ENCODE measurements at regions not wholly inside any gene's neighbourhood (a gene's known extent, or its start where the extent isn't known, plus 50 kb on each side); places are given as distances from the start of the nearest gene placed in this dataset.

DNA sequence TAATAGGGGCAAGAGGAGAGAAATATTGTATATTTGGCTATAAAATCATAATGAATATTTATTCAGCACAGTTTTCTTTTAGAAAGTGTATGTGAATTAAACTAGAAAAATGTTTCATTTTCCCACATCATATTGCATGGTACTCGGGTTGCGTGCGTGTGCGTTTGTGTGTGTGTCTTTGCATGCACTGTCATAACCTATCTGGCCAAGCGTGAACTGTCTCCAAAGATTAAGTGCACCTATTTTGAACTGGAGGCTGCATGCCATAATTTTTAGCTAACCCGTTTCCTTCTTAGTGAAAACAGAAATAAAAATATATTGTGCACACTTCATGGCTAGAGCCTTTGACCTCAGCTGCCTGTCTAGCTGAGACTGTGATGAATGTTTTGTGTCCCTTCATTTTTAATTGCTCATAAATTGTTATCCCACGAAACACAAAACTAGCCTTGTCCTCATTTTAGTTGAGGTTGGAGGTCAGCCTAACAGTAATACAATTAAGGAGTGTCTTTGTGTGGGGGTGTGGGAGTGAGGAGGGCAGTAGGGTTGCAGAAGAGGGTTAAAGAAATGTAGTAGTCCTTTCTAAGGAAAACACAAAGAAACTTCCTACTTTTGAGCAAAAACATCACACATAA is 336.1 kb upstream of the POU3F2 start:
- Histone ChIP-seq H3K4me1 (ENCODE audit: insufficient read depth, insufficient read length) (no peaks in the 10 kb centered on the region), H3K36me3 (ENCODE audit: insufficient read depth, insufficient read length, low read length) (no peaks in the 10 kb centered on the region), H3K9ac (ENCODE audit: insufficient read length, low read depth) (no peak overlapping the region), H3K4me3 (ENCODE audit: insufficient read length, low read depth) (no peak overlapping the region), H3K9me3 (ENCODE audit: insufficient read depth, low read length) (no peaks in the 10 kb centered on the region), H3K27me3 (ENCODE audit: insufficient read depth, insufficient read length) (no peaks in the 10 kb centered on the region)
- no peak for TF ChIP-seq ZNF274 (IDR thresholded peaks at IDR 0.05; ENCODE audit: low read depth, low read length)
- no peak for DNase-seq (ENCODE audit: low read depth, low spot score)

DNA sequence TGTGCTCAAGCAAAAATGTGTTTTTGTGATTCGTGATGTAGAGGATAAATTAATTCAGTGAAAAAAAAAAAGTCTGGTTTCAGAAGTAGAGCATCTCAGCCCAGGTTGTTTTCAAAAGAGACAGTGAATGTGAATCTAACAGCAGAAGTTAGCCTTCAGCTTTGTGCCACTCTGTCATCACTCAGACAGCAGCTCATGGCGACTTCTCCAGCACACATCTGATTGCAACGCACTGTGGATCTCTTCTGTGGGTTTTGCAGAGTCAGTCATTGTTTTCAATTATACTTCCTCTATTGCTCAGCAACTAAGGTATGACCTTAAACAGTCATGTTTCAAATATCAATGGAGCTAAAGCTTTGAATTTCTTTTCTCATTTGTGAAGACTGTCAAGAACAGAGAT is 335.5 kb upstream of the POU3F2 start:
- H3K36me3 ChIP-seq (ENCODE audit: insufficient read depth, insufficient read length, low read length): no peaks in the 10 kb centered on the region
- no peak for TF ChIP-seq YY1 (IDR thresholded peaks at IDR 0.05; ENCODE audit: insufficient read depth, insufficient read length)
- no peak for TF ChIP-seq ZNF274 (IDR thresholded peaks at IDR 0.05; ENCODE audit: low read depth, low read length)
- no peak for TF ChIP-seq SUZ12 (IDR thresholded peaks at IDR 0.05; ENCODE audit: extremely low read depth, insufficient read depth, insufficient read length)
- no peaks in the 10 kb centered on the region for H3K4me1 ChIP-seq (ENCODE audit: insufficient read depth, insufficient read length)
- H3K9me3 ChIP-seq (ENCODE audit: insufficient read depth, low read length): no peaks in the 10 kb centered on the region
- H3K9ac ChIP-seq (ENCODE audit: insufficient read length, low read depth): no peak overlapping the region
- no peaks in the 10 kb centered on the region for H3K27me3 ChIP-seq (ENCODE audit: insufficient read depth, insufficient read length)
- H3K4me3 ChIP-seq (ENCODE audit: insufficient read length, low read depth): no peak overlapping the region
- no peak for DNase-seq (ENCODE audit: low read depth, low spot score)

DNA sequence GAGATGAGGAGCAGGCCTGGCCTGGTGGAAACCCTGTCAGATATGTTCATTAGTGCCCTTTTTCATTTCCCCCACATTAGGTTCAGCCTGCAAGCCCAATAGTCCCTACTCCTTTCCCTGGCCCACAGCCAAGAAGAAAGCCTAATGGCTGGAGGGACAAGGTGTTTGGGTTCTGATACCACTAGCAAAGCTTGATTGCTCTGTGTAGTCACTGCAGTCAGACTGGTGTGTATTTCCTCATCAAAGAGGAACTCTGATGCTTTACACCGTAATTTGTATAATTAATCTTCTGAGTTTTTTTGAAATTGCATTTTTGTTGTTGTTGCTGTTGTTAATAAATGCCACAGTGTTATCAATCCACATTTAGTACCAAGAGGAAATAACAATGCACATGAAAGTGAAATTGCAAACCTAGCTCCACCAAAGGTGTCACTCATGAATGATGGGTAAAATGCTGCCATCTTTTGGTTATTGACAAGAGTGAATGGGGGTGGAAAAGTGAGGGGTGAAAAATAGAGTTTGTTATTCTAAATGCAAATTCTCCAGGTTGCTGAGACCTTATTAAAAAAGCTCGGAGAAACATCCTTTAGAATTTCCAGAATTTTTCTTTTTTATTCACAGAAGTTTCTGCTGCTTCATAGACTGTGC is 320.2 kb upstream of the POU3F2 start:
- Histone ChIP-seq H3K36me3 (ENCODE audit: insufficient read depth, insufficient read length, low read length) (no peaks in the 10 kb centered on the region), H3K4me3 (ENCODE audit: insufficient read length, low read depth) (no peak overlapping the region), H3K4me1 (ENCODE audit: insufficient read depth, insufficient read length) (no peaks in the 10 kb centered on the region), H3K9ac (ENCODE audit: insufficient read length, low read depth) (no peak overlapping the region), H3K27me3 (ENCODE audit: insufficient read depth, insufficient read length) (no peaks in the 10 kb centered on the region), H3K9me3 (ENCODE audit: insufficient read depth, low read length) (no peaks in the 10 kb centered on the region)
- no peak for TF ChIP-seq SUZ12 (IDR thresholded peaks at IDR 0.05; ENCODE audit: extremely low read depth, insufficient read depth, insufficient read length)
- TF ChIP-seq YY1 (IDR thresholded peaks at IDR 0.05; ENCODE audit: insufficient read depth, insufficient read length): no peak
- no peak for DNase-seq (ENCODE audit: low read depth, low spot score)

DNA sequence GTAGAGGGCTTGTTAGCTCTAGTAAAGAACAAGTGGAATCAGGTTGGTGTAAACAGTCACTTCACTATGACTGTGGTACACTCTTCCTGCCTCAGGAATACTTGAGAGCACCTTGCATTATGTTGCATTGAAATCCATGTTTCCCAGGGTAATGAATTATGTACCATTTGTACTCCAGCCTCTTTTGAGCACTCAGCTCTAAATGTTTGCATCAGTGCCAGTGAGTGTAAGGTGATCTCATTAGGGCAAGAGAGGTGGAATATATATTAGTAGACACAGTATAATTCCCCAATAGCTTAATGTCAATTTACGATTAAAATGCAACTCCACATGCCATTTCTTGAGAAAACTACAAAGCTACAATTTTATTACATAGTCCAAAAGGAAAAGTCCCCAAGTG is 319.6 kb upstream of the POU3F2 start:
- H3K36me3 ChIP-seq (ENCODE audit: insufficient read depth, insufficient read length, low read length): no peaks in the 10 kb centered on the region
- no peaks in the 10 kb centered on the region for H3K4me1 ChIP-seq (ENCODE audit: insufficient read depth, insufficient read length)
- no peak overlapping the region for H3K9ac ChIP-seq (ENCODE audit: insufficient read length, low read depth)
- DNase-seq (ENCODE audit: low read depth, low spot score): no peak
- no peak overlapping the region for H3K4me3 ChIP-seq (ENCODE audit: insufficient read length, low read depth)
- TF ChIP-seq YY1 (IDR thresholded peaks at IDR 0.05; ENCODE audit: insufficient read depth, insufficient read length) (no peak), ZNF274 (IDR thresholded peaks at IDR 0.05; ENCODE audit: low read depth, low read length) (no peak), SUZ12 (IDR thresholded peaks at IDR 0.05; ENCODE audit: extremely low read depth, insufficient read depth, insufficient read length) (no peak)
- H3K27me3 ChIP-seq (ENCODE audit: insufficient read depth, insufficient read length): no peaks in the 10 kb centered on the region
- no peaks in the 10 kb centered on the region for H3K9me3 ChIP-seq (ENCODE audit: insufficient read depth, low read length)

DNA sequence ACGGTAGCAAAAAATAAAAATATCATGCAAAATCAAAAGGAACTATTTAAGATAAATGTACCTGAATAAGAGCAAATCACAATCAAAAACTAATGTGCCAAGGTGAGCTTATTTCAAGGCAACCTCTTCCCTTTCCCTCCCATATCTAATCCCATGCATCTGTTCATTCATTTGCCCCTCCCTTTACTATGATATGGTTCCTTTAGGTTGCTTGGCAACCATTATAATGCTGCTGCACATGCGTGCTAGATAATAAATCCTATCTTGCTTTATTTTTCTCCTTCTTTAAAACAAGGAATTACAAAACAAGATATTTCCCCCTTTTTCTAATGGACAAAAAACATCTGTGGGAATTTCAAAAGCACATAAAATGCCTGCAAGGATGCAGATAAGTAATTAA is 318.2 kb upstream of the POU3F2 start:
- no peak overlapping the region for H3K9ac ChIP-seq (ENCODE audit: insufficient read length, low read depth)
- no peaks in the 10 kb centered on the region for H3K9me3 ChIP-seq (ENCODE audit: insufficient read depth, low read length)
- H3K4me3 ChIP-seq (ENCODE audit: insufficient read length, low read depth): no peak overlapping the region
- no peak for DNase-seq (ENCODE audit: low read depth, low spot score)
- TF ChIP-seq YY1 (IDR thresholded peaks at IDR 0.05; ENCODE audit: insufficient read depth, insufficient read length): no peak
- TF ChIP-seq SUZ12 (IDR thresholded peaks at IDR 0.05; ENCODE audit: extremely low read depth, insufficient read depth, insufficient read length): no peak
- TF ChIP-seq ZNF274 (IDR thresholded peaks at IDR 0.05; ENCODE audit: low read depth, low read length): no peak
- H3K27me3 ChIP-seq (ENCODE audit: insufficient read depth, insufficient read length): no peaks in the 10 kb centered on the region
- no peaks in the 10 kb centered on the region for H3K36me3 ChIP-seq (ENCODE audit: insufficient read depth, insufficient read length, low read length)
- H3K4me1 ChIP-seq (ENCODE audit: insufficient read depth, insufficient read length): no peaks in the 10 kb centered on the region

DNA sequence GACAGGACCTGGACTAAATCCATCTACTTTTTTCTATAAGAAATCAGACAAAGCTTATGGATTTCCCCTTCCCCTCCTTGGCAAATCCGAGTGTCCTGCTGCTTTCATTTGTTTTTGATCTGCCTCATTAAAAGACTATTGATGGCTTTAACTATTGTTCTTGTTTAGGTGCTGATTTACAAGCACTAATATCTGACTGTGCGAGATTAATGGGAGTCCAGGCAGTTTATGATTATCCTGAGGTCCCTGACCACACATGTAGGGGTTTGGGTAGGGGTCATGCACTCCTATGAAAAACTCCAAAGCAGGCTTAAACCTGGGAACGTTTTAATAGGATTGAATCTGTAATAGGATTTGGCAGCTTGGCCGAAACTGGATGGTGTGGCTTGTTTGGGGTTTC is 317.5 kb upstream of the POU3F2 start:
- DNase-seq (ENCODE audit: low read depth, low spot score): no peak
- H3K9ac ChIP-seq (ENCODE audit: insufficient read length, low read depth): no peak overlapping the region
- no peak overlapping the region for H3K4me3 ChIP-seq (ENCODE audit: insufficient read length, low read depth)
- H3K9me3 ChIP-seq (ENCODE audit: insufficient read depth, low read length): no peaks in the 10 kb centered on the region
- H3K4me1 ChIP-seq (ENCODE audit: insufficient read depth, insufficient read length): no peaks in the 10 kb centered on the region
- no peaks in the 10 kb centered on the region for H3K27me3 ChIP-seq (ENCODE audit: insufficient read depth, insufficient read length)
- H3K36me3 ChIP-seq (ENCODE audit: insufficient read depth, insufficient read length, low read length): no peaks in the 10 kb centered on the region
- no peak for TF ChIP-seq YY1 (IDR thresholded peaks at IDR 0.05; ENCODE audit: insufficient read depth, insufficient read length)

DNA sequence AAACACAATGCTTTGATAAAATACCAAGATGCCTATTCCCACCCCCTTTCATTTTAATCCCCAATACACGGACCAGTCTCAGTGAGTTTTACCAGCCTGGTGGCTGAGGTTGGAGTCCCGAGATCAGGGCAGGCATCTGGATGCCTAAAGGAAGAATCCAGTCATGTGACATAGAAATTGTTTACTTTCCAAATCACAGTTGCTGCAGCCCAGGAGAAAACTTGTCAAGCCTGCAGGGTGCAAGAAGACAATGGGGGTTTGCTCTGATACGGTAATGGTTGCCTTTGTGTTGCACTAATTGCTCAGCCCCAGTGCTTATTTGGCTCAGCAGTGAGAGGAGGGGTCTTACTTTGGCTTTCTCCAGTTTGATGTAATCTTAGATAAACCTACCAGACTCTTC is 308.5 kb upstream of the POU3F2 start:
- no peaks in the 10 kb centered on the region for H3K36me3 ChIP-seq (ENCODE audit: insufficient read depth, insufficient read length, low read length)
- no peak overlapping the region for H3K9ac ChIP-seq (ENCODE audit: insufficient read length, low read depth)
- TF ChIP-seq SUZ12 (IDR thresholded peaks at IDR 0.05; ENCODE audit: extremely low read depth, insufficient read depth, insufficient read length) (no peak), ZNF274 (IDR thresholded peaks at IDR 0.05; ENCODE audit: low read depth, low read length) (no peak), YY1 (IDR thresholded peaks at IDR 0.05; ENCODE audit: insufficient read depth, insufficient read length) (no peak)
- H3K27me3 ChIP-seq (ENCODE audit: insufficient read depth, insufficient read length): peaks cover 49% of the 10 kb centered on the region
- DNase-seq (ENCODE audit: low read depth, low spot score): peak; percentile 54
- no peak overlapping the region for H3K4me3 ChIP-seq (ENCODE audit: insufficient read length, low read depth)
- H3K9me3 ChIP-seq (ENCODE audit: insufficient read depth, low read length): no peaks in the 10 kb centered on the region
- no peaks in the 10 kb centered on the region for H3K4me1 ChIP-seq (ENCODE audit: insufficient read depth, insufficient read length)
